Right lobe of liver (tissue), 6 donors: ENCODE measurements at regions not wholly inside any gene's neighbourhood (a gene's known extent, or its start where the extent isn't known, plus 50 kb on each side); places are given as distances from the start of the nearest gene placed in this dataset.

Experiments
- ATAC-seq, 4 donors: fragments of 200-7000 bp; cut with Tn5 transposase; one replicate each; pipeline ENCODE4 v1.9.1; 2020; ENCODE audit warnings: mild to moderate bottlenecking in 4 of 4, moderate library complexity in 4 of 4
- DNase-seq, 3 donors: peaks; one replicate each; pipeline ENCODE4 v3.0.0-alpha.2; 2020
- H3K27ac ChIP-seq, 3 donors: fragments of 200-600 bp; one replicate each; pipeline ENCODE4 v1.8.0; 2022
- H3K27me3 ChIP-seq, 2 donors: fragments of 200-600 bp; one replicate each; pipeline ENCODE4 v1.8.0; 2022
- H3K36me3 ChIP-seq, 4 donors: fragments of 200-600 bp; sonication (generic) in 1 of 4; one replicate each; pipeline versions ENCODE4 v1.5.1 to v1.8.0; 2017 to 2022; ENCODE audit warnings: control low read depth in 1 of 4
- H3K4me1 ChIP-seq, 4 donors: fragments of 200-600 bp; sonication (generic) in 1 of 4; one replicate each; pipeline versions ENCODE4 v1.5.1 to v1.8.0; 2017 to 2022; ENCODE audit warnings: control low read depth in 1 of 4
- H3K4me3 ChIP-seq, 3 donors: fragments of 200-600 bp; one replicate each; pipeline ENCODE4 v1.8.0; 2022
- H3K9me3 ChIP-seq, 4 donors: fragments of 200-600 bp; sonication (generic) in 1 of 4; one replicate each; pipeline versions ENCODE4 v1.5.1 to v1.8.0; 2017 to 2022; ENCODE audit warnings: control low read depth in 1 of 4
- CTCF ChIP-seq, 4 donors: fragments of 200-600 bp in 3 of 4; fragments of 450-650 bp in 1 of 4; IDR thresholded peaks; one replicate each; pipeline versions ENCODE4 v1.5.1 to v1.8.0; 2016 to 2022; ENCODE audit warnings: antibody characterized with exemption in 4 of 4, mild to moderate bottlenecking in 2 of 4
- POLR2A ChIP-seq: fragments of 450-650 bp; IDR thresholded peaks from one replicate; pipeline ENCODE4 v1.6.1; 2017; ENCODE audit warnings: antibody characterized with exemption, mild to moderate bottlenecking
- WGBS: methylation state at CpG from one replicate; pipeline ENCODE4 v1.1.6; 2018; ENCODE audit warnings: low coverage, low lambda C conversion rate; ENCODE audit not compliant: insufficient coverage; ENCODE audit errors: missing lambda C conversion rate; 5-methylcytosine and 5-hydroxymethylcytosine counted together
- intact Hi-C, 2 donors: fragments of 100-400 bp; cut with DNase I; formaldehyde crosslinking; loops; one replicate each; pipeline versions ENCODE4 v1.11.2 to v1.14.1; 2022
- donor health status: DM: no; HTN: yes; CAD: no.
- donor health status: DM: no; HTN: no; CAD: no.
- donor health status: DM: no; HTN: no; CAD: no.
- donor health status: DM: no; HTN: yes; CAD: no.
- donor health status: DM: no; HTN: yes; CAD: no.

GRCh38 chr2:42860319-42861094 lies 68.1 kb upstream of the HAAO start:
- TF ChIP-seq POLR2A, result no peak
- no peak for TF ChIP-seq CTCF (IDR thresholded peaks at IDR 0.05)
- ATAC-seq (no peak), DNase-seq (no peak)
- Histone ChIP-seq H3K27ac (no peak overlapping the region), H3K4me3 (no peak overlapping the region), H3K9me3 (no peaks in the 10 kb centered on the region), H3K27me3 (no peaks in the 10 kb centered on the region), H3K36me3 (no peaks in the 10 kb centered on the region), H3K4me1 (no peaks in the 10 kb centered on the region)
- intact Hi-C loops, result no loop called here
- WGBS, result 69% methylated on average over 5 of the region's 5 CpGs

GRCh38 chr2:42859791-42860190 lies 67.4 kb upstream of the HAAO start:
- intact Hi-C loops, result loop anchor here in 1 of 2 donors (10.0 kb wide), 1 partner anchor 85 kb away; no protein-coding TSS in a partner anchor

GRCh38 chr2:42859006-42859552 lies 66.7 kb upstream of the HAAO start:
- ATAC-seq (peak; percentile 54 to 74 (median 70)), DNase-seq (peak in 1 of 3 donors; percentile 64)
- 14% methylated on average over 2 of the region's 2 CpGs for WGBS
- TF ChIP-seq CTCF (IDR thresholded peaks at IDR 0.05), result peak; percentile 93 to 98 (median 94)
- TF ChIP-seq POLR2A, result no peak
- Histone ChIP-seq H3K4me1 (peaks cover 0 to 7% (median 3%) of the 10 kb centered on the region in 4 donors), H3K36me3 (no peaks in the 10 kb centered on the region), H3K27ac (no peak overlapping the region), H3K27me3 (no peaks in the 10 kb centered on the region), H3K9me3 (no peaks in the 10 kb centered on the region), H3K4me3 (no peak overlapping the region)
- intact Hi-C loops, result loop anchor here in 1 of 2 donors (10.0 kb wide), 1 partner anchor 86 kb away; no protein-coding TSS in a partner anchor

More at GRCh38 chr2:42859791-42860190, 67.4 kb upstream of the HAAO start:
- Histone ChIP-seq H3K9me3 (no peaks in the 10 kb centered on the region), H3K27ac (no peak overlapping the region), H3K4me1 (no peaks in the 10 kb centered on the region), H3K27me3 (no peaks in the 10 kb centered on the region), H3K4me3 (no peak overlapping the region), H3K36me3 (no peaks in the 10 kb centered on the region)
- DNase-seq, result no peak
- WGBS, result 58% methylated on average over 4 of the region's 4 CpGs
- ATAC-seq, result no peak
- TF ChIP-seq CTCF (IDR thresholded peaks at IDR 0.05) (no peak), POLR2A (no peak)

- no peaks in the 10 kb centered on the region for H3K36me3 ChIP-seq
- TF ChIP-seq POLR2A (no peak), CTCF (IDR thresholded peaks at IDR 0.05) (no peak)
- H3K4me1 ChIP-seq, result peaks cover 0 to 14% (median 6%) of the 10 kb centered on the region in 4 donors
- intact Hi-C loops, result loop anchor here in 1 of 2 donors (10.0 kb wide), 1 partner anchor 86 kb away; no protein-coding TSS in a partner anchor
- no peak overlapping the region for H3K4me3 ChIP-seq
- no peaks in the 10 kb centered on the region for H3K27me3 ChIP-seq
- ATAC-seq (no peak), DNase-seq (no peak)
- H3K27ac ChIP-seq, result no peak overlapping the region
- WGBS, result 63% methylated on average over 4 of the region's 4 CpGs
- H3K9me3 ChIP-seq, result no peaks in the 10 kb centered on the region
These were observed 66.0 kb upstream of the HAAO start for GRCh38 chr2:42858140-42859005.
